AG09319 (cell line): ENCODE measurements at regions not wholly inside any gene's neighbourhood (a gene's known extent, or its start where the extent isn't known, plus 50 kb on each side); places are given as distances from the start of the nearest gene placed in this dataset.

ENCODE experiments used
- DNase-seq: peaks from one replicate; pipeline ENCODE4 v3.0.0-alpha.2; 2010; ENCODE audit warnings: low read depth; ENCODE audit errors: extremely low read depth
- TF ChIP-seq, protein P1 (sequence below): IDR thresholded peaks from 2 replicates; pipeline ENCODE4 v1.5.1; 2011; ENCODE audit warnings: low read depth, mild to moderate bottlenecking, inconsistent platforms, low read length, moderate library complexity

DNA sequence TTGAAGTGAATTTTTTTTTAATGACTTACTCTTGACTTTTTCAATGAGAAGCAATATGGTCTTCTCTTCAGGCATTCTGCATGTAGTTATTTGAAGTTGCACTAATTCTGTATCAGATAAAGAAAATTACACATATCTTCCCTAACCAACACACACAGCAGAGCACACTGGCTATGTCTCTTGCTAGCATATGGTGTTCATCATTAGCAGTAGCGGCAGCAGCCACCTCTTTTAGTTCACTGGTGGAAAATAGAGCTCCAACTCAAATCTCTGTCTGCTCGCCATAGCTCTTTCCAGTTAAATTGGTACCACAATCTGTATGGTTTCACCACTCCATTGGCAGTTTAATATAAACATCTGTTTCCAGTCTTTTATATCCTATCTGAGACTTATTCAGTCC lies 278.1 kb upstream of the ZEB2 start:
- DNase-seq, result no peak
- TF ChIP-seq, protein P1, sequence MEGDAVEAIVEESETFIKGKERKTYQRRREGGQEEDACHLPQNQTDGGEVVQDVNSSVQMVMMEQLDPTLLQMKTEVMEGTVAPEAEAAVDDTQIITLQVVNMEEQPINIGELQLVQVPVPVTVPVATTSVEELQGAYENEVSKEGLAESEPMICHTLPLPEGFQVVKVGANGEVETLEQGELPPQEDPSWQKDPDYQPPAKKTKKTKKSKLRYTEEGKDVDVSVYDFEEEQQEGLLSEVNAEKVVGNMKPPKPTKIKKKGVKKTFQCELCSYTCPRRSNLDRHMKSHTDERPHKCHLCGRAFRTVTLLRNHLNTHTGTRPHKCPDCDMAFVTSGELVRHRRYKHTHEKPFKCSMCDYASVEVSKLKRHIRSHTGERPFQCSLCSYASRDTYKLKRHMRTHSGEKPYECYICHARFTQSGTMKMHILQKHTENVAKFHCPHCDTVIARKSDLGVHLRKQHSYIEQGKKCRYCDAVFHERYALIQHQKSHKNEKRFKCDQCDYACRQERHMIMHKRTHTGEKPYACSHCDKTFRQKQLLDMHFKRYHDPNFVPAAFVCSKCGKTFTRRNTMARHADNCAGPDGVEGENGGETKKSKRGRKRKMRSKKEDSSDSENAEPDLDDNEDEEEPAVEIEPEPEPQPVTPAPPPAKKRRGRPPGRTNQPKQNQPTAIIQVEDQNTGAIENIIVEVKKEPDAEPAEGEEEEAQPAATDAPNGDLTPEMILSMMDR, result no peak

DNA sequence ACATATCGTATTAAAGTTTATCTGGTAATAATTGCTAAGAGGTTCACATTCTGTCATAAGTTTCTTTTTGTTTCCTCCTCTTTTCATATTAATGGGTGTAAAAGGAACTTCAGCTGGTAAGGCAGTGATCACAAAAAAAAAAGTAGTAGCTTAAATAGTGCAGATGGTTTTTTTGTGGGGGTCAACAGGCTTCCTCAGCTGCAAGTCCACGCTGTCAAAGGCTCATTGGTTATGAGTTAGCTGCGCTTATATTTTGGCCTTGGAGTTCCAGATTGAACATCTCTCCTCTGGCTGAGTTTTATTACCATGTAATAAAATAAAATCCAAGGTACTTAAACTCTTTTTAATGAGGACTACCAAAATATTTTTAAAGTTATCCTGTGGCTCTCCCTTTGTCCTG lies 277.0 kb upstream of the ZEB2 start:
- TF ChIP-seq, protein P1, result no peak
- DNase-seq, result no peak

DNA sequence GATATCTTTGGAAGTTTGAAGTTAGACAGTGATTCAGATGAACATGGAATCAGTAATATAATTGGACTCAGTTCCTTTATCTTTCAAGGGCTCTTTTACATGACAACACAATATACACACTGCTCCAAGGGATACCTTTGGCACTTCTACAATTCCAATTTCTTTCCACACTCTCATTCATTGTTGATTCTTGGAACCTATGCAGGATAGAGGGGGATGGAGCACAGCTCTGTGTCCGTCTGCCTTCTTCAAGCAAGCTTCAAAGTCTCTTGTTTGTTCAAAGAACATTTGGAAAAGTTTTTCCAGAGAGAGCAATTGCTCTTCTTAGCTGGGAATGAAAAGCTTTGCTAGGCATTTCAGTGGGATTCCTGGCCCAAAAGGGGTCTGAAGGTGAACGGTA lies 276.2 kb upstream of the ZEB2 start:
- TF ChIP-seq, protein P1, result no peak
- no peak for DNase-seq

DNA sequence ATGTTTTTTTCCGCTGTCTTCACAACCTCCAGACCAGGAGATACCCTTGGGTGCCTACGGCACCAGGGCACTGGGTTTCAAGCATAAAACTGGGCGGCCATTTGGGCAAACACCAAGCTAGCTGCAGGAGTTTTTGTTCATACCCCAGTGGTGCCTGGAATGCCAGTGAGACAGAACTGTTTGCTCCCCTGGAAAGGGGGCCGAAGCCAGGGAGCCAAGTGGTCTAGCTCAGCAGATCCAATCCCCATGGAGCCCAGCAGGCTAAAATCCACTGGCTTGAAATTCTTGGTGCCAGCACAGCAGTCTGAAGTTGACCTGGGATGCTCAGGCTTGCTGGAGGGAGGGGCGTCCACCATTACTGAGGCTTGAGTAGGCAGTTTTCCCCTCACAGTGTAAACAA lies 265.3 kb upstream of the ZEB2 start:
- TF ChIP-seq, protein P1, result no peak
- DNase-seq, result no peak

DNA sequence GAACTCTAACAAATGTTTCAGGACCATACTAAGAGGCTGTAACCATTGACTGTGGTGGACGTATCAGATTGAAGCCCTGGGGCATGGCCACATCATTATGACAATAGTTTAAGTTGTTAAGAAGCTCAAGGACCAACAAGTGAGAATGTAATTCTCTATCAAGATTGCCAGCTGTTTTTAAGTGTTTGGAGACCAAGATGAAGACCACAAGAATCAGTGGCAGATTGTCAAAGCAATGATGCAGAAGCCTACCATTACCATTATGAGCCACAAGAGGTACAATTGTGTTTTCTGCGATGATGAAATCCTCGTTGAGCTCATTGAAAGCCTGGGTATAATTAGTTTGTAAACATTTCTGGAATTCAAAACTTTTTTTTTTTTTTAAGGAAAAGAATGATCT lies 261.1 kb upstream of the ZEB2 start:
- DNase-seq, result no peak
- TF ChIP-seq, protein P1, result no peak; the same call in 1 of the 2 replicates

DNA sequence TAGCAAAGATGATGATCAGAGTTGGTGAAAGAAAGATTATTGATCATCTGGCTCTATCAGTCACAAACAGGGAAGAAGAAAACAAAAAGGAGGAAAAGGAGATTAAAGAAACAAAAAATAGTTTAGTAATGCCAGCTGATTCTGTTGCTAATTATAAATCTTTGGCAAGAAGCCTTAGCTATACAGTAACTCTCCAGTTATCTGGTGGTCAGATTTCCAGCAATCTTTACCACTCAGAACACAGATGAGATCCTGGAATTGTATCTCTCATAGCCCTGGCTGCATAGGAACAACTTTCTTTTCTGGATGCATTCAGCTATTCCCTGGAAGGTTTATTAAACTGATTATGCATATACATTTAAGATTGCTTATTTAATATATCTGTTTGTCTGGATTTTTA lies 256.8 kb upstream of the ZEB2 start:
- no peak for DNase-seq
- TF ChIP-seq, protein P1, result no peak

DNA sequence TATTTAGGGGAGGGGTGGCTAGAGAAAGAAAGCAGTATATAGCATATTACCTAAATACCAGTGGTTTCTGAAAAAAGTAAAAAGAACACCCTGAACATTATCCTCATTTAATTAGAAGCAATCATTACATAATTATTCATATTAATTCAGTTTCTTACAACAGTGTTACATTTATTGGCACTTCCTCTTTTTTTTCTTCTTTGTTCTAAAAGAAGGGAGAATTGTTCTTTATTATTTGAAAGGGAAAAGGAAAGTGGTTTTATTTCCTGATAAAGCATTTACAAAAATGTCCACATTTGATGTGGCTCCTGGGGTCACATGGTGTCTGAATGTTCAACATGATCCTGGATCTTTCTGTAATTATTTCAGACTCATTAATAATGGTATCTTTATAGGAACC lies 254.9 kb upstream of the ZEB2 start:
- no peak for DNase-seq
- TF ChIP-seq, protein P1, result no peak
